Endothelial cell of umbilical vein (primary cell): ENCODE measurements at regions not wholly inside any gene's neighbourhood (a gene's known extent, or its start where the extent isn't known, plus 50 kb on each side); places are given as distances from the start of the nearest gene placed in this dataset.

ENCODE experiments used
- BruUV-seq: library from RNA; stranded (reverse); fragments of 400-500 nt; replicated peaks from 2 replicates; lab custom pipeline; 2021; lab: Mats Ljungman, UMichigan
- CTCF ChIA-PET: fragments of 300-600, 350-600 bp; sonication (Branson Sonifier 250); formaldehyde crosslinking; loops from one replicate; lab custom pipeline; 2021; ENCODE audit warnings: antibody characterized with exemption, inconsistent platforms; lab: Charles Lee
- POLR2A ChIA-PET: fragments of 300-600, 350-600 bp; sonication (Branson Sonifier 250); formaldehyde crosslinking; loops from one replicate; lab custom pipeline; 2021; ENCODE audit warnings: antibody characterized with exemption, inconsistent platforms; lab: Charles Lee
- DNase-seq: peaks from one replicate; pipeline ENCODE4 v3.0.0-alpha.2; 2011; ENCODE audit warnings: low read depth, low spot score
- FAIRE-seq: peaks from 2 replicates; lab custom pipeline; 2011; peaks lifted over from hg19 to GRCh38; lab: Jason Lieb, UNC
- H2AFZ ChIP-seq: 2 replicates; pipeline ENCODE4 v1.6.0; 2012; ENCODE audit warnings: low read depth, low read length, control low read depth, inconsistent platforms
- H3K27ac ChIP-seq: 2 replicates; pipeline ENCODE4 v1.5.1; 2011; ENCODE audit warnings: low read depth, mild to moderate bottlenecking, control low read depth, low read length, moderate library complexity; ENCODE audit not compliant: insufficient read depth
- H3K27me3 ChIP-seq, 2 experiments: 2 replicates each; pipeline versions ENCODE4 v1.6.0 to v1.6.1; 2011; ENCODE audit warnings: low read length in 2 of 2, mixed read lengths in 1 of 2; ENCODE audit not compliant: control insufficient read depth in 2 of 2, insufficient read depth in 2 of 2
- H3K36me3 ChIP-seq, 2 experiments: 2 replicates in 1 of 2; 3 replicates in 1 of 2; pipeline ENCODE4 v1.5.1; 2011; ENCODE audit warnings: low read length in 2 of 2, mild to moderate bottlenecking in 1 of 2, moderate library complexity in 1 of 2; ENCODE audit not compliant: control insufficient read depth in 2 of 2, insufficient read depth in 2 of 2; ENCODE audit errors: extremely low read depth in 1 of 2
- H3K4me1 ChIP-seq: 3 replicates; pipeline ENCODE4 v1.5.1; 2011; ENCODE audit warnings: mild to moderate bottlenecking, low read length; ENCODE audit not compliant: control insufficient read depth, insufficient read depth; ENCODE audit errors: extremely low read depth
- H3K4me2 ChIP-seq: 2 replicates; pipeline ENCODE4 v1.6.1; 2011; ENCODE audit warnings: low read length, control low read depth, mixed read lengths; ENCODE audit not compliant: insufficient read depth
- H3K4me3 ChIP-seq, 3 experiments: fragments of 200-600 bp in 1 of 3; sonication (generic), shearing (Covaris generic) in 1 of 3; replicated peaks in 1 of 3; 2 replicates each; pipeline ENCODE4 v1.5.1; 2011 to 2016; ENCODE audit warnings: control low read depth in 3 of 3, low read length in 3 of 3, mild to moderate bottlenecking in 2 of 3, inconsistent platforms in 1 of 3, low read depth in 1 of 3, moderate library complexity in 1 of 3; ENCODE audit not compliant: insufficient read depth in 1 of 3
- H3K79me2 ChIP-seq: 2 replicates; pipeline ENCODE4 v1.6.0; 2012; ENCODE audit warnings: low read length, inconsistent platforms; ENCODE audit not compliant: control insufficient read depth, insufficient read depth
- H3K9ac ChIP-seq: replicated peaks from 2 replicates; pipeline ENCODE3; 2011; ENCODE audit warnings: low read length, control low read depth; ENCODE audit not compliant: insufficient read depth; ENCODE audit errors: extremely low read depth
- H3K9me1 ChIP-seq: replicated peaks from 3 replicates; pipeline ENCODE4 v1.6.0; 2011; ENCODE audit warnings: mild to moderate bottlenecking, low read length; ENCODE audit not compliant: control insufficient read depth, insufficient read depth; ENCODE audit errors: extremely low read depth
- H3K9me3 ChIP-seq: replicated peaks from 2 replicates; pipeline ENCODE4 v1.5.1; 2012; ENCODE audit warnings: low read length, inconsistent platforms; ENCODE audit not compliant: control insufficient read depth, insufficient read depth
- H4K20me1 ChIP-seq: replicated peaks from 2 replicates; pipeline ENCODE3; 2011; ENCODE audit warnings: mild to moderate bottlenecking, low read length; ENCODE audit not compliant: control insufficient read depth, insufficient read depth; ENCODE audit errors: extremely low read depth
- EZH2 ChIP-seq: IDR thresholded peaks from 2 replicates; pipeline ENCODE4 v1.6.1; 2012; ENCODE audit warnings: borderline replicate concordance, low read depth, mild to moderate bottlenecking, moderate library complexity, low read length, inconsistent platforms; ENCODE audit not compliant: severe bottlenecking
- FOS ChIP-seq: IDR thresholded peaks from 2 replicates; pipeline ENCODE4 v1.6.1; 2011; ENCODE audit warnings: mild to moderate bottlenecking, low read length, moderate library complexity, borderline replicate concordance; ENCODE audit not compliant: insufficient read depth
- GATA2 ChIP-seq: IDR thresholded peaks from 2 replicates; pipeline ENCODE4 v1.7.0; 2011; ENCODE audit warnings: low read depth, mild to moderate bottlenecking, moderate library complexity, mixed read lengths, low read length; ENCODE audit not compliant: insufficient read length, insufficient read depth
- JUN ChIP-seq: IDR thresholded peaks from 2 replicates; pipeline ENCODE4 v1.6.1; 2011; ENCODE audit warnings: borderline replicate concordance, low read depth; ENCODE audit not compliant: insufficient read length, insufficient read depth
- MAX ChIP-seq: IDR thresholded peaks from 2 replicates; pipeline ENCODE4 v1.6.1; 2011; ENCODE audit not compliant: insufficient read depth, insufficient read length
- MYC ChIP-seq: IDR thresholded peaks from one replicate; pipeline ENCODE4 v1.6.1; 2011; ENCODE audit warnings: mild to moderate bottlenecking, low read depth, low read length
- POLR2A ChIP-seq: IDR thresholded peaks from 2 replicates; pipeline ENCODE4 v1.6.1; 2012; ENCODE audit warnings: low read depth, mild to moderate bottlenecking, control low read depth, low read length
- POLR2AphosphoS5 ChIP-seq: IDR thresholded peaks from 2 replicates; pipeline ENCODE4 v1.6.1; 2012; ENCODE audit warnings: low read depth, mild to moderate bottlenecking, control low read depth, low read length, moderate library complexity; ENCODE audit not compliant: insufficient read depth
- dilution Hi-C: fragments of 300-500 bp; cut with MboI; formaldehyde crosslinking; loops from one replicate; pipeline ENCODE4 v1.15.0; 2019; ENCODE audit warnings: low sequenced_read_pairs; ENCODE audit not compliant: extremely low pct_ligation_motif_present
- intact Hi-C: fragments of 100-400 bp; cut with micrococcal nuclease; formaldehyde crosslinking; loops from one replicate; pipeline ENCODE4 v1.10.0; 2022
- TF ChIP-seq, protein P1 (sequence below), 2 donors: IDR thresholded peaks; 1 replicate in 1 of 2; 2 replicates in 1 of 2; pipeline ENCODE4 v1.5.1; 2011; ENCODE audit warnings: low read length in 2 of 2, mild to moderate bottlenecking in 2 of 2, moderate library complexity in 2 of 2, control low read depth in 1 of 2, inconsistent platforms in 1 of 2, low read depth in 1 of 2; ENCODE audit not compliant: insufficient read depth in 1 of 2; ENCODE audit errors: extremely low read depth in 1 of 2

GRCh38 chr3:167109746-167110145, 270.4 kb downstream of the ZBBX start:
- CTCF ChIA-PET, result no interaction called here
- Histone ChIP-seq H3K27ac (no peak overlapping the region), H3K27me3 (no peaks in the 10 kb centered on the region), H2AFZ (no peak overlapping the region), H3K4me2 (no peak overlapping the region), H3K79me2 (no peaks in the 10 kb centered on the region), H3K9me1 (no peaks in the 10 kb centered on the region), H3K9ac (no peak overlapping the region), H3K9me3 (peaks cover 4% of the 10 kb centered on the region), H3K4me1 (no peaks in the 10 kb centered on the region), H3K4me3 (no peak overlapping the region), H3K36me3 (no peaks in the 10 kb centered on the region), H4K20me1 (no peaks in the 10 kb centered on the region)
- POLR2A ChIA-PET, result no interaction called here
- intact Hi-C loops, result no loop called here
- FAIRE-seq, result no peak
- TF ChIP-seq MYC, result no peak
- TF ChIP-seq MAX, result no peak
- TF ChIP-seq JUN, result no peak
- no peak for TF ChIP-seq EZH2
- no peak for TF ChIP-seq POLR2AphosphoS5
- no peak for TF ChIP-seq GATA2
- TF ChIP-seq, protein P1, sequence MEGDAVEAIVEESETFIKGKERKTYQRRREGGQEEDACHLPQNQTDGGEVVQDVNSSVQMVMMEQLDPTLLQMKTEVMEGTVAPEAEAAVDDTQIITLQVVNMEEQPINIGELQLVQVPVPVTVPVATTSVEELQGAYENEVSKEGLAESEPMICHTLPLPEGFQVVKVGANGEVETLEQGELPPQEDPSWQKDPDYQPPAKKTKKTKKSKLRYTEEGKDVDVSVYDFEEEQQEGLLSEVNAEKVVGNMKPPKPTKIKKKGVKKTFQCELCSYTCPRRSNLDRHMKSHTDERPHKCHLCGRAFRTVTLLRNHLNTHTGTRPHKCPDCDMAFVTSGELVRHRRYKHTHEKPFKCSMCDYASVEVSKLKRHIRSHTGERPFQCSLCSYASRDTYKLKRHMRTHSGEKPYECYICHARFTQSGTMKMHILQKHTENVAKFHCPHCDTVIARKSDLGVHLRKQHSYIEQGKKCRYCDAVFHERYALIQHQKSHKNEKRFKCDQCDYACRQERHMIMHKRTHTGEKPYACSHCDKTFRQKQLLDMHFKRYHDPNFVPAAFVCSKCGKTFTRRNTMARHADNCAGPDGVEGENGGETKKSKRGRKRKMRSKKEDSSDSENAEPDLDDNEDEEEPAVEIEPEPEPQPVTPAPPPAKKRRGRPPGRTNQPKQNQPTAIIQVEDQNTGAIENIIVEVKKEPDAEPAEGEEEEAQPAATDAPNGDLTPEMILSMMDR (IDR thresholded peaks at IDR 0.05; ENCODE audit: extremely low read depth in 1 of 2, insufficient read depth in 1 of 2, low read depth in 1 of 2, low read length in 2 of 2), result no peak
- TF ChIP-seq FOS, result no peak
- TF ChIP-seq POLR2A, result no peak
- no TSS peak for BruUV-seq
- DNase-seq, result no peak
- dilution Hi-C loops, result no loop called here
